22Rv1 (cell line): ENCODE measurements at regions not wholly inside any gene's neighbourhood (a gene's known extent, or its start where the extent isn't known, plus 50 kb on each side); places are given as distances from the start of the nearest gene placed in this dataset.

ENCODE experiments used
- ZFX ChIP-seq: fragments of 450-650 bp; IDR thresholded peaks from 2 replicates; pipeline ENCODE4 v1.6.1; 2017; ENCODE audit warnings: antibody characterized with exemption, borderline replicate concordance
- TF ChIP-seq, protein P1 (sequence below): fragments of 450-650 bp; IDR thresholded peaks from 2 replicates; pipeline ENCODE4 v1.5.1; 2017; ENCODE audit warnings: mild to moderate bottlenecking

DNA sequence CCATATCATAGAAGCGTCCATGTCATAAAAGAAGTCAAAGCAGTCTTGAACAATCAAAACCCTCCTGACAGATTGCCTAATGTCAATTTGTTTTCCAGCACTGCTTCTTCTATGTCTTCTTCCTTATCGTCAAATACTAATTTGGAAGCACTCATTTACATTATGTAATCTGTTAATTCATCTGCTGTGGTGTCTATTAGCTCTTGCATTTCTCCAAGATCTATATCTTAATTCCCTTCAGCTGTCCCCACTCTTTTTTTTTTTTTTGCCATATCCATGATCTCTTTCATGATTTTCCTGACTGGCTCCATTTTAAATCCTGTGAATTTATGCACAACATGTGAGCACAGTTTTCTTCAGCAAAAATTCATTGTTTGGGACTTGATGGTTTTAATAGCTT is 560.5 kb upstream of the ARPP21 start:
- TF ChIP-seq, protein P1, sequence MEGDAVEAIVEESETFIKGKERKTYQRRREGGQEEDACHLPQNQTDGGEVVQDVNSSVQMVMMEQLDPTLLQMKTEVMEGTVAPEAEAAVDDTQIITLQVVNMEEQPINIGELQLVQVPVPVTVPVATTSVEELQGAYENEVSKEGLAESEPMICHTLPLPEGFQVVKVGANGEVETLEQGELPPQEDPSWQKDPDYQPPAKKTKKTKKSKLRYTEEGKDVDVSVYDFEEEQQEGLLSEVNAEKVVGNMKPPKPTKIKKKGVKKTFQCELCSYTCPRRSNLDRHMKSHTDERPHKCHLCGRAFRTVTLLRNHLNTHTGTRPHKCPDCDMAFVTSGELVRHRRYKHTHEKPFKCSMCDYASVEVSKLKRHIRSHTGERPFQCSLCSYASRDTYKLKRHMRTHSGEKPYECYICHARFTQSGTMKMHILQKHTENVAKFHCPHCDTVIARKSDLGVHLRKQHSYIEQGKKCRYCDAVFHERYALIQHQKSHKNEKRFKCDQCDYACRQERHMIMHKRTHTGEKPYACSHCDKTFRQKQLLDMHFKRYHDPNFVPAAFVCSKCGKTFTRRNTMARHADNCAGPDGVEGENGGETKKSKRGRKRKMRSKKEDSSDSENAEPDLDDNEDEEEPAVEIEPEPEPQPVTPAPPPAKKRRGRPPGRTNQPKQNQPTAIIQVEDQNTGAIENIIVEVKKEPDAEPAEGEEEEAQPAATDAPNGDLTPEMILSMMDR, result no peak
- TF ChIP-seq ZFX, result no peak
